GM12872 (cell line): ENCODE measurements at regions not wholly inside any gene's neighbourhood (a gene's known extent, or its start where the extent isn't known, plus 50 kb on each side); places are given as distances from the start of the nearest gene placed in this dataset.

Experiments used
- TF ChIP-seq, protein P1 (sequence below): IDR thresholded peaks from 3 replicates; pipeline ENCODE4 v1.5.1; 2011; ENCODE audit warnings: low read depth, mild to moderate bottlenecking, low read length, moderate library complexity; ENCODE audit not compliant: insufficient read depth

DNA sequence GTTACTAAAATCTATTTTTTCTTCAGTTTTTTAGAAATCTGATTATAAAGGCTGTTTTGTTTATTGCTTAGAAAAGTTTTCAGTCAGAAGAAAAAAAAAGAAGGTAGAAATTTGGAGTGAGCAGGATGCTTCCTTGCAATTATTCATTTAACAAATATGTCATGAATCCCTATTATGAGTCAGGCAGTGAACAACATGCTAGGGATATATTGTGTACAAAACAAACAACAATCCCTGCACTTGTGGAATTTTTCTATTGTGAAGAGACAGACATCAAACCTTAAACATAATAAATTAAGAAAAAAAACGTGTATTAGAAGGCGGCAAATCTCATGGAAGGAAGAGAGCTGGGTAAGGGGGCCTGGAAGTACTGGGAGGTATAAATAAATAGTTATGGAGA lies 664.1 kb upstream of the CAMK1G start:
- TF ChIP-seq, protein P1, sequence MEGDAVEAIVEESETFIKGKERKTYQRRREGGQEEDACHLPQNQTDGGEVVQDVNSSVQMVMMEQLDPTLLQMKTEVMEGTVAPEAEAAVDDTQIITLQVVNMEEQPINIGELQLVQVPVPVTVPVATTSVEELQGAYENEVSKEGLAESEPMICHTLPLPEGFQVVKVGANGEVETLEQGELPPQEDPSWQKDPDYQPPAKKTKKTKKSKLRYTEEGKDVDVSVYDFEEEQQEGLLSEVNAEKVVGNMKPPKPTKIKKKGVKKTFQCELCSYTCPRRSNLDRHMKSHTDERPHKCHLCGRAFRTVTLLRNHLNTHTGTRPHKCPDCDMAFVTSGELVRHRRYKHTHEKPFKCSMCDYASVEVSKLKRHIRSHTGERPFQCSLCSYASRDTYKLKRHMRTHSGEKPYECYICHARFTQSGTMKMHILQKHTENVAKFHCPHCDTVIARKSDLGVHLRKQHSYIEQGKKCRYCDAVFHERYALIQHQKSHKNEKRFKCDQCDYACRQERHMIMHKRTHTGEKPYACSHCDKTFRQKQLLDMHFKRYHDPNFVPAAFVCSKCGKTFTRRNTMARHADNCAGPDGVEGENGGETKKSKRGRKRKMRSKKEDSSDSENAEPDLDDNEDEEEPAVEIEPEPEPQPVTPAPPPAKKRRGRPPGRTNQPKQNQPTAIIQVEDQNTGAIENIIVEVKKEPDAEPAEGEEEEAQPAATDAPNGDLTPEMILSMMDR: no peak

DNA sequence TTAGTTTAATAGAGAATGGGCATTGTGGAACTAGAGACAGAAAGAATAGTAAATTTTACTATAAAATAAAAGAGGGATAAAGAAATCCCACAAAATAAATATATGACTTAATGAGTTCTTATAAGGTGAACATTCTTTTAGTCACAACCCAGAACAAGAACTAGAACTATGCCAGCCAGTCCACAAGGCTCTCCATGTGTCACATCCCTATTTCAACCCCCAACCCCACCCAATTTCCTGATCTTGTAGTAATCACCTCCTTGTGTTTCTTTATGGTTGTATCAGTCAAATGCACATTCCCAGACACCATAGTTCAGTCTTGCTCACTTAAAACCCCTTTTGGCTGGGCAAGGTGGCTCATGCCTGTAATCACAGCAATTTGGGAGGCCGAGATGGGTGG lies 662.3 kb upstream of the CAMK1G start:
- TF ChIP-seq, protein P1: no peak

DNA sequence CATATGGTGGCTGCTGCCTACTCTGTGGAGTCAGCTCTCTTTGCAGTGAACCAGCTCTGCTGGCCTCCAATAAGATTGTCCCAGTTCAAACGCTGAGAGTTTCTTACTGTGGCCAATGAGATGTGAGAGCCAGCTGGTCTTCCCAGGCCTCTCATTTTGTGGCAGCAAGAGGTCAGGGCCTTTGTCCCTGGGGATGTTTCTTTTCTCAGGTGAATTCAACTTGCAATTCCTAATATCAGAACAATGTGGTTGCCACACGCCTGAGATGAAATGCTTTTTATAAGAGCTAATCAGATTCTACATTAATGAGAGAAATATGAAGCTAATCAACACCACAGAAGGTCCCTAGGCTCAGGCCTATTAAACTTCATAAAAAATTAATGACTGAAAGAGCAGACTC lies 660.1 kb upstream of the CAMK1G start:
- TF ChIP-seq, protein P1: no peak

DNA sequence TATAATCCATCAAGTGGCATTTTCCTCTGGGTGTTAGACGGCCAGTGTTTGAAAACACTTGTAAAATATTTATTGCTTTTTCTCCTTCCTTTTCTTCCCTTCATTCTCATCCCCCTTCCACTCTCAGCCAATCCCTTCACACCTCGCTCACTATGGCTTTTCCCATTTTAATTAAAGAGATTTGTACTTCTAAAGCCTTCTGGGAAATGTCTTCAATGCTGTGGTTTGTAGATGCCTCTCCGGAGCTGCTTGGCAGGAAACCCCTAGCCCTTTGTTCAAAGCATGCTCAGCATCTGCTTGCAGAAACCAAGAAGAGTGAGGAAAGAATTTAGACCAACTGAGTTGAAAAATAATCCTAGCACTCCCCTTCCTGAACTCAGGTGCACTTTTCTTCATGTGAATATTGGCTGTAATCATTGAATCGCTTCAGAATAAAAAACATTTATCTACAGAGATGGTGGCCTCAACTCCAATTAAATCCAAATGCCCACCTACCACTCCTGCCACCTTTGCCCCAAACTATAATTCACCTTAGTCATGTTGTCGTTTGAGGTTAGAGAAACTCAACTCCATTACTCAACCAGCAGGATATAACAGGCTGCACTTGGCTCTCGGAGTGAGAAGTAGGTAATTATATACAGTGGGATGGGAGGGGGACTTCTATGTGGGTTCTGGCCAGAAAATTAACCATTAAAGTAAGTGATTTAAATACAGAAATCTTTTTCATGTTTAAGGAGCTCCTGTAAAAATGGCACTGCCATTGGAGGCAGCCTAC lies 659.4 kb upstream of the CAMK1G start:
- TF ChIP-seq, protein P1: no peak

DNA sequence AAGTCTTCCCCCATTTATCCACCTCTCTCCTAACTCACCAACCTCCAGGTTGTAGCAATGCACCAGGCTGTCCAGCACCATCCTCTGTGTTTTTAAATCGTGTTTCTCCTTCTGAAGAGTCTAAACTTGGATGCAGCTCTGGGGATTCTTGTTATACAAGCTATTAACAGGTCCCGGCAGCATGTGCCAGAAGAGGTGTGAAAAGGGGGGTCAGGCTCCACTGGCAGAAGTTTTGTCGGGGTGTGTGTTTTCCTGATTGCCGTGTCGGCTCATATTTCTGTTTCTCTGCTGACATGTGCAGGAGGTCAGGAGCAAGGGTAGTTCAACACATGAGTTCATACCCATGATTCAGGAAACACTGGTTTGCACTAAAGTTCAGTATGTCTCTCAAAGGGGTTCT lies 658.6 kb upstream of the CAMK1G start:
- TF ChIP-seq, protein P1: no peak

DNA sequence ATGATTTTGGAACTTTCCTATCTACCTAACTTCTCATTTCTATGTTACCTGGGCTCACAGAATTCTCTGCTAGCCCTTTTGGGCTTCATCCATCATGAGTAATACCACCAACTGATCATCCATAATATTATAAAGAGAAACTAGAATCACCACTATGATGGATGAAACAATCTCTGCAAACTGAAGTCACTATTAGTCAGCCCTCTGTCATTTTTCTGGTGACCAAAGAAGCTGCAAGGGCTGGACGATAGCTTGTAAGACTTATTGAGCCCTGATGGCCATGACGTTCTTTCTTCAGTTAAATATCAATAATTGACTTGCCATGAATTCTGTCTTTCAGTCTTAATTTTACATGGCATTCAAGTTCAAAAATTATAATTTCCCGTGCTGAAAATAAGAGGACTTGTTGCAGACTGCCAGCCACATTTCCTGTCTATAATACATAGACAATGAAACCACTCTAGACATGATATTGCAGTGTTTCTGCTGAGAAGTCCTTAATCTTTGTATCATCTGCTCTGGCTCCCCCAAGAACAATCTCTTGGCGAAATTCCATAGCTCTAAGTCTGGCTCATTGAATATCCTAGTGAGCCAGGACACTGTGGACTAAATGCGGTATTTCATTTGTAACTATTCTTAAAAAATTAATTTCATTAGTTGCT lies 655.0 kb upstream of the CAMK1G start:
- TF ChIP-seq, protein P1: no peak

DNA sequence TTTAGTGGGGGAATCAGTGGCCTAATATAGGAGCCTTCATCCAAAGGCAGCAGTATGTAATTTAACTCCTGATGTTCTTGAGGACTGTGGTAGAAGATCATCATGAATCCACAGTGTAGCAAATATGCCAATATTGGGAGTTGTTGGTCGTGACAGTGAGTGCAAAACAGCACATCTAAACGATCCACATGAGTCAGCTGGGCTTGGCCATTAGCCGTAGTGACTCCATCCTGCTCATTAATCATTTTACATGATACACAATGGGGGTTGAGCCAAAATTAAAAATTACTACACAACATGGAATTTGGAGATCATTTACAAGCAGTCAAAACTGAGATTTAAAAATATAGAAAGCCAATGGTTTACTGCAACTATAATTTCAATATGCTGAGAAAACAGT lies 653.9 kb upstream of the CAMK1G start:
- TF ChIP-seq, protein P1: no peak
